IMR-90 (cell line): ENCODE measurements at regions not wholly inside any gene's neighbourhood (a gene's known extent, or its start where the extent isn't known, plus 50 kb on each side); places are given as distances from the start of the nearest gene placed in this dataset.

ENCODE experiments used
- ATAC-seq: fragments of 200-7000 bp; cut with Tn5 transposase; 2 replicates; pipeline ENCODE4 v1.9.1; 2020; ENCODE audit warnings: low read depth, mild to moderate bottlenecking, moderate library complexity
- BruUV-seq: library from RNA; stranded (reverse); fragments of 400-500 nt; replicated peaks from 2 replicates; lab custom pipeline; 2021; lab: Mats Ljungman, UMichigan
- CTCF ChIA-PET: fragments of 300-600 bp; formaldehyde crosslinking; extraction: SDS; loops from one replicate; lab custom pipeline; 2021; ENCODE audit warnings: antibody characterized with exemption; lab: Yijun Ruan, JAX
- POLR2A ChIA-PET: fragments of 300-600 bp; sonication (Branson Sonifier 250); formaldehyde crosslinking; loops from one replicate; lab custom pipeline; 2022; ENCODE audit warnings: antibody characterized with exemption; ENCODE audit not compliant: unreplicated experiment; lab: Charles Lee
- DNase-seq: peaks from one replicate; pipeline ENCODE4 v3.0.0; 2013
- H2AFZ ChIP-seq: replicated peaks from 2 replicates; pipeline ENCODE3; 2013; ENCODE audit warnings: low read length, mild to moderate bottlenecking; ENCODE audit not compliant: poor library complexity
- H2AK5ac ChIP-seq: 2 replicates; pipeline ENCODE4 v1.6.1; 2013; ENCODE audit warnings: low read depth, low read length, inconsistent platforms
- H2AK9ac ChIP-seq: replicated peaks from 2 replicates; pipeline ENCODE3; 2013; ENCODE audit warnings: mild to moderate bottlenecking, low read depth, low read length, moderate library complexity; ENCODE audit not compliant: poor library complexity
- H2BK120ac ChIP-seq: 2 replicates; pipeline ENCODE4 v1.6.1; 2013; ENCODE audit warnings: low read depth, low read length, inconsistent platforms
- H2BK15ac ChIP-seq: 3 replicates; pipeline ENCODE4 v1.6.1; 2013; ENCODE audit warnings: low read depth, low read length, inconsistent platforms
- H2BK20ac ChIP-seq: 2 replicates; pipeline ENCODE4 v1.6.1; 2013; ENCODE audit warnings: low read depth, mild to moderate bottlenecking, inconsistent platforms, low read length, moderate library complexity
- H2BK5ac ChIP-seq: 2 replicates; pipeline ENCODE4 v1.6.1; 2013; ENCODE audit warnings: mild to moderate bottlenecking, low read depth, low read length, inconsistent platforms; ENCODE audit not compliant: poor library complexity, severe bottlenecking
- H3K14ac ChIP-seq: replicated peaks from 2 replicates; pipeline ENCODE4 v1.6.1; 2013; ENCODE audit warnings: low read depth, low read length, inconsistent platforms
- H3K18ac ChIP-seq: 2 replicates; pipeline ENCODE4 v1.6.1; 2013; ENCODE audit warnings: low read depth, low read length, control low read depth
- H3K23ac ChIP-seq: 2 replicates; pipeline ENCODE4 v1.6.1; 2013; ENCODE audit warnings: low read depth, low read length, inconsistent platforms
- H3K27ac ChIP-seq: 2 replicates; pipeline ENCODE4 v1.5.1; 2013; ENCODE audit warnings: mild to moderate bottlenecking, control low read depth, low read length; ENCODE audit not compliant: insufficient read depth
- H3K27me3 ChIP-seq: 2 replicates; pipeline ENCODE4 v1.6.1; 2013; ENCODE audit warnings: low read length; ENCODE audit not compliant: control insufficient read depth, insufficient read depth
- H3K36me3 ChIP-seq: 2 replicates; pipeline ENCODE4 v1.6.1; 2013; ENCODE audit warnings: low read length, mixed read lengths; ENCODE audit not compliant: control insufficient read depth, insufficient read depth
- H3K4ac ChIP-seq: 2 replicates; pipeline ENCODE4 v1.6.1; 2013; ENCODE audit warnings: low read depth, low read length, inconsistent platforms
- H3K4me1 ChIP-seq: 2 replicates; pipeline ENCODE4 v1.6.1; 2013; ENCODE audit warnings: low read length, mixed read lengths; ENCODE audit not compliant: control insufficient read depth, insufficient read depth
- H3K4me2 ChIP-seq: 2 replicates; pipeline ENCODE4 v1.6.1; 2013; ENCODE audit warnings: low read depth, mild to moderate bottlenecking, control low read depth, low read length, moderate library complexity
- H3K4me3 ChIP-seq: 2 replicates; pipeline ENCODE4 v1.5.1; 2013; ENCODE audit warnings: low read depth, mild to moderate bottlenecking, control low read depth, low read length, moderate library complexity; ENCODE audit not compliant: insufficient read depth
- H3K56ac ChIP-seq: 2 replicates; pipeline ENCODE4 v1.6.1; 2013; ENCODE audit warnings: low read length, inconsistent platforms; ENCODE audit not compliant: insufficient read depth; ENCODE audit errors: extremely low read depth
- H3K79me1 ChIP-seq, 2 experiments: 2 replicates each; pipeline ENCODE4 v1.6.1; 2013; ENCODE audit warnings: low read length in 2 of 2, inconsistent platforms in 1 of 2, low read depth in 1 of 2
- H3K9ac ChIP-seq: 2 replicates; pipeline ENCODE4 v1.6.1; 2013; ENCODE audit warnings: low read depth, low read length, control low read depth
- H3K9me1 ChIP-seq: 2 replicates; pipeline ENCODE4 v1.6.1; 2013; ENCODE audit warnings: low read length, inconsistent platforms; ENCODE audit not compliant: insufficient read depth
- H3K9me3 ChIP-seq: 2 replicates; pipeline ENCODE4 v1.6.1; 2013; ENCODE audit warnings: low read length; ENCODE audit not compliant: control insufficient read depth, insufficient read depth
- H4K20me1 ChIP-seq: 2 replicates; pipeline ENCODE4 v1.6.1; 2013; ENCODE audit warnings: low read length, inconsistent platforms; ENCODE audit not compliant: insufficient read depth
- H4K5ac ChIP-seq: 2 replicates; pipeline ENCODE4 v1.6.1; 2013; ENCODE audit warnings: mild to moderate bottlenecking, low read depth, low read length, control low read depth
- H4K8ac ChIP-seq, 2 experiments: 2 replicates each; pipeline ENCODE4 v1.6.1; 2013; ENCODE audit warnings: low read depth in 2 of 2, low read length in 2 of 2, control low read depth in 1 of 2, inconsistent platforms in 1 of 2
- H4K91ac ChIP-seq: 2 replicates; pipeline ENCODE4 v1.6.1; 2013; ENCODE audit warnings: low read depth, low read length, inconsistent platforms; ENCODE audit not compliant: insufficient read depth
- BHLHE40 ChIP-seq: fragments of 150-350 bp; IDR thresholded peaks from 2 replicates; pipeline ENCODE4 v1.6.1; 2016; ENCODE audit warnings: mild to moderate bottlenecking, low read depth, low read length
- CEBPB ChIP-seq: IDR thresholded peaks from 2 replicates; pipeline ENCODE4 v1.6.1; 2012; ENCODE audit warnings: low read depth, low read length, improper control_type of control experiment
- CTCF ChIP-seq: conservative IDR thresholded peaks from 2 replicates; pipeline ENCODE4 v1.5.1; 2012; ENCODE audit warnings: mild to moderate bottlenecking, low read depth, low read length, improper control_type of control experiment
- FOS ChIP-seq: fragments of 150-350 bp; IDR thresholded peaks from 2 replicates; pipeline ENCODE4 v1.6.1; 2016; ENCODE audit warnings: low read depth, low read length
- MAFK ChIP-seq: IDR thresholded peaks from 2 replicates; pipeline ENCODE4 v1.6.1; 2012; ENCODE audit warnings: low read depth, low read length, improper control_type of control experiment
- RCOR1 ChIP-seq: IDR thresholded peaks from 2 replicates; pipeline ENCODE4 v1.6.1; 2012; ENCODE audit warnings: mild to moderate bottlenecking, low read length, improper control_type of control experiment; ENCODE audit not compliant: insufficient replicate concordance
- USF2 ChIP-seq: fragments of 150-350 bp; IDR thresholded peaks from 2 replicates; pipeline ENCODE4 v1.6.1; 2017; ENCODE audit warnings: mild to moderate bottlenecking, antibody characterized with exemption, low read length, low read depth
- WGBS, 2 experiments: methylation state at CpG; one replicate each; pipeline versions ENCODE4 v1.1.5 to v1.1.7; 2013; ENCODE audit warnings: missing lambda C conversion rate in 2 of 2; ENCODE audit not compliant: insufficient read length in 1 of 2; ENCODE audit errors: extremely low coverage in 2 of 2; 5-methylcytosine and 5-hydroxymethylcytosine counted together
- dilution Hi-C: fragments of 300-500 bp; cut with HindIII; formaldehyde crosslinking; loops from one replicate; pipeline ENCODE4 v1.14.3; 2018; ENCODE audit warnings: low sequenced_read_pairs; ENCODE audit not compliant: unreplicated experiment
- in situ Hi-C: fragments of 300-500 bp; cut with MboI; formaldehyde crosslinking; loops from 3 replicates; pipeline ENCODE4 v1.14.3; 2019; ENCODE audit warnings: low sequenced_read_pairs, inconsistent platforms, mixed read lengths
- intact Hi-C: fragments of 100-400 bp; cut with micrococcal nuclease; formaldehyde crosslinking; loops from 2 replicates; pipeline ENCODE4 v1.10.0; 2022

DNA sequence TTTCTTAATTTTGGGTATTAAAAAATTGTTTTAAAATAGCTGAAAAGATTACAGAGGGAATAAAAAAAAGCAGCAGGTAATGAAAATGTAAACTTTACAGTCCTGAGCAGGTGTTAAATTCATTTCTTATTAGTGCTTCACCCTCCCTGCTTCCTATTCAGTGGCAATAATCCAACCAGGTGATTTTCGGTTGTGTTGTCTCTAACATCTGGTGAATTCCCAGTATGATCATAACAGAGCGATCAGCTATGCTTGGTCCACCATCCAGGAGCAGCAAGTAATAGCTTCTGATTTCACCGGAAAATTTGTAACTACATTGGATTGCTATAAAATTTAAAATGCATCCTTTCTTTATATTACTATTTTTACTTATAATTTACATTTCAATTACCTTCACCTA is 673.1 kb downstream of the SOCS6 start:
- Histone ChIP-seq H4K91ac (no peak overlapping the region), H3K9ac (no peak overlapping the region), H3K18ac (no peak overlapping the region), H3K9me1 (no peaks in the 10 kb centered on the region), H2BK15ac (no peak overlapping the region), H2BK5ac (no peak overlapping the region), H3K23ac (no peak overlapping the region), H3K27me3 (no peaks in the 10 kb centered on the region), H4K8ac (no peak overlapping the region), H3K36me3 (no peaks in the 10 kb centered on the region), H3K9me3 (0 out of 2 replicates have a peak, but pooled peaks cover 3% of the 10 kb centered on the region), H2AFZ (no peak overlapping the region), H3K56ac (no peak overlapping the region), H2AK5ac (no peak overlapping the region), H3K4me1 (no peaks in the 10 kb centered on the region), H3K27ac (no peak overlapping the region), H4K20me1 (no peaks in the 10 kb centered on the region), H2AK9ac (no peak overlapping the region), H3K4ac (no peak overlapping the region), H3K4me3 (no peak overlapping the region), H4K5ac (no peak overlapping the region), H2BK120ac (no peak overlapping the region), H3K4me2 (no peak overlapping the region), H2BK20ac (no peak overlapping the region), H3K79me1 (no peaks in the 10 kb centered on the region), H3K14ac (no peak overlapping the region)
- ChIA-PET POLR2A (no interaction called here), CTCF (no interaction called here)
- WGBS, 2 experiments, result no CpG with 5 or more reads among the region's 3 CpGs
- DNase-seq (no peak), ATAC-seq (no peak)
- dilution Hi-C loops, result no loop called here
- no TSS peak for BruUV-seq
- in situ Hi-C loops, result no loop called here
- TF ChIP-seq BHLHE40, result no peak
- TF ChIP-seq FOS, result no peak
- no peak for TF ChIP-seq MAFK
- no peak for TF ChIP-seq USF2
- TF ChIP-seq CEBPB, result no peak
- TF ChIP-seq CTCF, result no peak
- TF ChIP-seq RCOR1, result no peak
- intact Hi-C loops, result no loop called here
